ENCODE measurements at regions not wholly inside any gene's neighbourhood (a gene's known extent, or its start where the extent isn't known, plus 50 kb on each side); places are given as distances from the start of the nearest gene placed in this dataset.

DNA sequence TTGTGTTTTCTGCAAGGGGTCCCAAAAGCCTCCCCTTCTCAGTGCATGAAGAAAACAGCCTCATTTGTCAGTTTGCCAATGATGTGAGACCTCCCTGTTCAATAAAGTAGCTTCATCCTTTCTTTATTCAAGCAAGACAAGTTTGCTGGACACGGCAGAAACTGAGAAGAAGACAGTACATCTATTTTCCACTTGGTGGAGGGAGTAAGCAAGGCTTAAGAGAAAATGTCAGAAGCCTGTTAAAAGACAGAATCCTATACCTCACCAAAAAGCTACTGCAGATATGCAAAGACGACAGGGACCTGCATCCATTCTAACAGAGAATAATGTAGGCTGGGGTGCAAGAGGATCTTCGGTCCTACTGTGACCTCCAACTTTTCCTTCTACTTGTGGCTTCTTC is 506.8 kb upstream of the VRK2 start:
- no peak for TF ChIP-seq CTCF (IDR thresholded peaks at IDR 0.05; ENCODE audit: control insufficient read depth, insufficient read depth, low read depth, low read length, missing control alignments)
- no peak for DNase-seq (ENCODE audit: low read depth)
- no peak overlapping the region for H3K4me3 ChIP-seq (ENCODE audit: control insufficient read depth, low read depth, low read length)

DNA sequence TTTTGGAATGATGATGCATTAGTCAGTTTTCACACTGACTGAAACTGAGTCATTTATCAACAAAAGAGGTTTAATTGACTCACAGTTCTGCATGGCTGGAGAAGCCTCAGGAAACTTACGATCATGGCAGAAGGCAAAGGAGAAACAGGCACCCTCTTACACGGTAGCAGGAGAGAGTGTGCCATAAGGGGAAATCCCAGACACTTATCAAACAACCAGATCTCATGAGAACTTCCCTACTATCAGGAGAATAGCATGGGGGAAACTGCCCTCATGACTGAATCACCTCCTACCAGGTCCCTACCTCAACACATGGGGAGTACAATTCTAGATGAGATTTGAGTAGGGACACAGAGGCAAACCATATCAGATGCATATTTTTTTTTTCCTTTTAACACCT is 504.5 kb upstream of the VRK2 start:
- no peak for TF ChIP-seq CTCF (IDR thresholded peaks at IDR 0.05; ENCODE audit: control insufficient read depth, insufficient read depth, low read depth, low read length, missing control alignments)
- no peak for DNase-seq (ENCODE audit: low read depth)
- no peak overlapping the region for H3K4me3 ChIP-seq (ENCODE audit: control insufficient read depth, low read depth, low read length)

- no peak for DNase-seq (ENCODE audit: low read depth)
- no peak for TF ChIP-seq CTCF (IDR thresholded peaks at IDR 0.05; ENCODE audit: control insufficient read depth, insufficient read depth, low read depth, low read length, missing control alignments)
- no peak overlapping the region for H3K4me3 ChIP-seq (ENCODE audit: control insufficient read depth, low read depth, low read length)
Observed at GRCh38 chr2:57543211-57543610, 503.4 kb upstream of the VRK2 start.

DNA sequence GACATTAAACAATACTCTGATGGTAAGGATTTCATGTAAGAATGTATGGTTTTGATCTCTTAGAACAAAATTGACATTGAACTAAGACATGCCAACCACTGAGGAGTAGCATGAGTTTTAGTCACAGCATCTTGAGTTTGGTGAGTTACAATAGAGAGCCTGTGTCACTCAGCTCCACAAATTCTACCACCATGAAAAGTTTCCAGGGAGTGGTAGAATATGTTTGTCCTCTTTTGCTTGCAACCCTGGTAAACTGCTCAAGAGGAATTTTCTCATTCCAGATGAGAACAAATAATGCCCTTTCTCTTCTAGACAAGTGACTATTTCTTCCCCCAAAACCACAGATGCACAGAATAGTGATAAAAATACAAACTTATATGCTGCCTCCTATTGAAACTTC is 502.0 kb upstream of the VRK2 start:
- no peak overlapping the region for H3K4me3 ChIP-seq (ENCODE audit: control insufficient read depth, low read depth, low read length)
- TF ChIP-seq CTCF (IDR thresholded peaks at IDR 0.05; ENCODE audit: control insufficient read depth, insufficient read depth, low read depth, low read length, missing control alignments) = no peak
- DNase-seq (ENCODE audit: low read depth) = no peak

DNA sequence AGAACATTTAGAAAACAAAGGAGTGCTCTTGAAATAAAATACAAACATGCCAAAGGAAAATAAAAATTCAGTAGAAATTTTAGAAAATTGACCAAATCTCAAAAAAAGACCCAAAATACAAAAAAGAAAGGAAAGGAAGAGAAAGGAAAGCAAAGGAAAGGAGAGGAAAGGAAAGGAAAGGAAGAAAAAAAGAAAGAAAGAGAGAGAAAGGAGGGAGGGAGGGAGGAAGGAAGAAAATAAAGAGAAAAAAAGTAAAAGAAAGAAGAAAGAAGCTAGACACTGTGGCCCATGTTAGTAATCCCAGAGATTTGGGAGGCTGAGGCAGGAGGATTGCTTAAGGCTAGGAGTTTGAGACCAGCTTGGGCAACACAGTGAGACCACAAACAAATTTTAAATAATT is 500.1 kb upstream of the VRK2 start:
- H3K4me3 ChIP-seq (ENCODE audit: control insufficient read depth, low read depth, low read length) = no peak overlapping the region
- TF ChIP-seq CTCF (IDR thresholded peaks at IDR 0.05; ENCODE audit: control insufficient read depth, insufficient read depth, low read depth, low read length, missing control alignments) = no peak
- DNase-seq (ENCODE audit: low read depth) = no peak

GRCh38 chr2:57549642-57550102 is 496.9 kb upstream of the VRK2 start:
- DNase-seq (ENCODE audit: low read depth) = no peak
- H3K4me3 ChIP-seq (ENCODE audit: control insufficient read depth, low read depth, low read length) = no peak overlapping the region
- TF ChIP-seq CTCF (IDR thresholded peaks at IDR 0.05; ENCODE audit: control insufficient read depth, insufficient read depth, low read depth, low read length, missing control alignments) = peak; percentile 23

DNA sequence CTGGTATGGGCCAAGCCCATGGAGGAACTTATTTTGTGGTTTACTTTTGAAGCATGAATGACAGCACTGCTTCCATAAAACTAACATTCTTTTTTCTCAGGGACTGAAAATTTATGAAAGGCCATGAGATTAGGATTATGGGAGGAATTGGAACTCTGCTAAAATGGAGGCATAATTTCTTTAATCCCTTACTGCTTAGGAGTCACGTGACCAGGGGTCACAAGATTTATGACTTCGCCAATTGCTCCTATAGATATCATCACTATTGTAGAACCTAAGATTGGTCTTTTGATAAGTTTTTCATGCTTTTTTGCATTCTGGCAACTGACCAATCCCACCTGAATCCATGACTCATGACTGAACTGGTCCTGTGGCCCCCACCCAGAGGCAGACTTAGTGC is 495.7 kb upstream of the VRK2 start:
- no peak for DNase-seq (ENCODE audit: low read depth)
- no peak for TF ChIP-seq CTCF (IDR thresholded peaks at IDR 0.05; ENCODE audit: control insufficient read depth, insufficient read depth, low read depth, low read length, missing control alignments)
- H3K4me3 ChIP-seq (ENCODE audit: control insufficient read depth, low read depth, low read length) = no peak overlapping the region

Data from AG09309 (cell line).